K562 (cell line): ENCODE measurements at regions not wholly inside any gene's neighbourhood (a gene's known extent, or its start where the extent isn't known, plus 50 kb on each side); places are given as distances from the start of the nearest gene placed in this dataset.

Source experiments
- ATAC-seq: fragments of 200-7000 bp; cut with Tn5 transposase; 3 replicates; pipeline ENCODE4 v1.9.1; 2020; ENCODE audit warnings: moderate library complexity
- BruUV-seq: library from RNA; stranded (reverse); fragments of 400-500 nt; replicated peaks from 2 replicates; lab custom pipeline; 2021; lab: Mats Ljungman, UMichigan
- CTCF ChIA-PET: fragments of 300-600 bp; formaldehyde crosslinking; extraction: SDS; loops from one replicate; lab custom pipeline; 2021; ENCODE audit warnings: low intra/inter-chr PET ratio; lab: Yijun Ruan, JAX
- POLR2A ChIA-PET: fragments of 300-600, 350-650 bp; sonication (Branson Sonifier 250); formaldehyde crosslinking; extraction: SDS; loops from one replicate; lab custom pipeline; 2021; ENCODE audit warnings: antibody characterized with exemption, inconsistent platforms; lab: Yijun Ruan, JAX
- DNase-seq, 4 experiments: peaks; one replicate each; pipeline versions ENCODE4 v3.0.0 to v3.0.0-alpha.2; 2011 to 2018; ENCODE audit warnings: low spot score in 3 of 4, mixed read lengths in 3 of 4; ENCODE audit errors: extremely low read depth in 1 of 4
- FAIRE-seq: peaks from 2 replicates; lab custom pipeline; 2011; peaks lifted over from hg19 to GRCh38; lab: Jason Lieb, UNC
- H2AFZ ChIP-seq: 2 replicates; pipeline ENCODE4 v1.6.0; 2011; ENCODE audit warnings: low read depth, low read length, control low read depth, inconsistent platforms
- H3K27ac ChIP-seq: fragments of 200-600 bp; 3 replicates; pipeline ENCODE4 v1.8.0; 2011; ENCODE audit warnings: low read depth, mild to moderate bottlenecking, control low read depth, inconsistent platforms, low read length, moderate library complexity, mixed read lengths; ENCODE audit errors: extremely low read depth
- H3K27me3 ChIP-seq, 2 experiments: fragments of 300-600 bp in 1 of 2; 2 replicates in 1 of 2; 3 replicates in 1 of 2; pipeline versions ENCODE4 v1.6.0 to v1.8.0; 2011; ENCODE audit warnings: inconsistent platforms in 2 of 2, low read length in 2 of 2, mild to moderate bottlenecking in 1 of 2, mixed read lengths in 1 of 2, moderate library complexity in 1 of 2; ENCODE audit not compliant: control insufficient read depth in 2 of 2, insufficient read depth in 2 of 2
- H3K36me3 ChIP-seq: fragments of 300-600 bp; 3 replicates; pipeline ENCODE4 v1.8.0; 2011; ENCODE audit warnings: mild to moderate bottlenecking, low read length, inconsistent platforms; ENCODE audit not compliant: control insufficient read depth, insufficient read depth
- H3K4me1 ChIP-seq, 2 experiments: fragments of 200-600 bp in 1 of 2; replicated peaks in 1 of 2; 2 replicates in 1 of 2; 3 replicates in 1 of 2; pipeline versions ENCODE4 v1.5.1 to v1.8.0; 2011; ENCODE audit warnings: inconsistent platforms in 2 of 2, low read length in 2 of 2, mild to moderate bottlenecking in 1 of 2, mixed read lengths in 1 of 2, moderate library complexity in 1 of 2; ENCODE audit not compliant: control insufficient read depth in 2 of 2, insufficient read depth in 2 of 2
- H3K4me2 ChIP-seq: 2 replicates; pipeline ENCODE4 v1.6.1; 2011; ENCODE audit warnings: low read length, control low read depth, inconsistent platforms, mixed read lengths; ENCODE audit not compliant: insufficient read depth
- H3K4me3 ChIP-seq: fragments of 200-600 bp; sonication (generic), shearing (Covaris generic); 2 replicates; pipeline ENCODE4 v1.5.1; 2016; ENCODE audit warnings: control low read depth, inconsistent platforms
- H3K79me2 ChIP-seq: fragments of 200-600 bp; 3 replicates; pipeline ENCODE4 v1.8.0; 2011; ENCODE audit warnings: low read length, inconsistent platforms; ENCODE audit not compliant: control insufficient read depth, insufficient read depth
- H3K9ac ChIP-seq, 2 experiments: 2 replicates each; pipeline versions ENCODE4 v1.6.0 to v1.6.1; 2011; ENCODE audit warnings: low read depth in 2 of 2, low read length in 2 of 2, control low read depth in 1 of 2, inconsistent platforms in 1 of 2, mild to moderate bottlenecking in 1 of 2, mixed read lengths in 1 of 2; ENCODE audit not compliant: insufficient read depth in 1 of 2
- H3K9me1 ChIP-seq: one replicate; pipeline ENCODE4 v1.6.0; 2011; ENCODE audit warnings: inconsistent platforms, mild to moderate bottlenecking, low read length, moderate library complexity; ENCODE audit not compliant: control insufficient read depth, insufficient read depth
- H3K9me3 ChIP-seq: replicated peaks from 2 replicates; pipeline ENCODE4 v1.5.1; 2011; ENCODE audit warnings: low read depth, low read length, inconsistent platforms; ENCODE audit not compliant: control insufficient read depth, insufficient read depth
- H4K20me1 ChIP-seq: replicated peaks from 2 replicates; pipeline ENCODE4 v1.6.1; 2011; ENCODE audit warnings: low read length, inconsistent platforms, mixed read lengths; ENCODE audit not compliant: control insufficient read depth, insufficient read depth
- BRF1 ChIP-seq: IDR thresholded peaks from 3 replicates; pipeline ENCODE4 v1.6.1; 2011; ENCODE audit warnings: borderline replicate concordance, mild to moderate bottlenecking; ENCODE audit not compliant: insufficient read length; ENCODE audit errors: extremely low read depth
- CHD4 ChIP-seq: fragments of 200-600 bp; sonication (generic); IDR thresholded peaks from 3 replicates; pipeline ENCODE4 v1.6.1; 2012; ENCODE audit warnings: low read depth, mild to moderate bottlenecking, mixed read lengths, low read length, inconsistent platforms; ENCODE audit not compliant: insufficient read depth, insufficient replicate concordance, poor library complexity, severe bottlenecking
- CLOCK ChIP-seq: fragments of 250-450 bp; sonication (Bioruptor Pico); IDR thresholded peaks from 2 replicates; pipeline ENCODE4 v1.4.0; 2020; ENCODE audit warnings: mild to moderate bottlenecking, moderate library complexity, borderline replicate concordance
- HSF4 ChIP-seq: fragments of 250-450 bp; sonication (Bioruptor Pico); IDR thresholded peaks from 2 replicates; pipeline ENCODE4 v2.1.2; 2022; ENCODE audit warnings: mild to moderate bottlenecking, moderate library complexity, borderline replicate concordance
- MAFG ChIP-seq: fragments of 450-650 bp; conservative IDR thresholded peaks from 2 replicates; pipeline ENCODE4 v1.6.1; 2016; ENCODE audit warnings: missing genetic modification characterization, missing compliant biosample characterization
- MAFK ChIP-seq: IDR thresholded peaks from 2 replicates; pipeline ENCODE4 v1.6.1; 2011; ENCODE audit warnings: low read length, improper control_type of control experiment
- NR2F6 ChIP-seq: fragments of 450-650 bp; formaldehyde crosslinking; IDR thresholded peaks from 2 replicates; pipeline ENCODE4 v1.4.0; 2020; ENCODE audit warnings: mild to moderate bottlenecking
- SMARCE1 ChIP-seq: fragments of 450-650 bp; IDR thresholded peaks from 2 replicates; pipeline ENCODE4 v1.7.1; 2016; ENCODE audit warnings: mild to moderate bottlenecking
- SRSF9 ChIP-seq: fragments of 200-400 bp; formaldehyde crosslinking; IDR thresholded peaks from 2 replicates; pipeline ENCODE4 v1.6.1; 2017; ENCODE audit warnings: low read depth, low read length, borderline replicate concordance
- STAG1 ChIP-seq: sonication (generic); formaldehyde crosslinking; IDR thresholded peaks from 2 replicates; pipeline ENCODE4 v1.5.0; 2020; ENCODE audit warnings: missing genetic modification reagents, borderline replicate concordance
- ZC3H8 ChIP-seq: fragments of 450-650 bp; IDR thresholded peaks from 2 replicates; pipeline ENCODE4 v1.6.1; 2017
- ZNF282 ChIP-seq: sonication (generic); formaldehyde crosslinking; IDR thresholded peaks from 2 replicates; pipeline ENCODE4 v1.8.1; 2023; ENCODE audit warnings: missing genetic modification reagents
- ZNF717 ChIP-seq: fragments of 250-450 bp; sonication (Bioruptor Pico); IDR thresholded peaks from 2 replicates; pipeline ENCODE4 v1.5.0; 2021
- WGBS: fragments of 100-300 bp; shearing (Covaris generic); methylation state at CpG from one replicate; pipeline ENCODE4 v1.1.6; 2016; ENCODE audit warnings: low coverage, mixed read lengths; ENCODE audit not compliant: insufficient coverage; ENCODE audit errors: missing lambda C conversion rate; 5-methylcytosine and 5-hydroxymethylcytosine counted together
- in situ Hi-C: fragments of 300-500 bp; cut with MboI; formaldehyde crosslinking; loops from 4 replicates; pipeline ENCODE4 v1.15.0; 2018; ENCODE audit warnings: inconsistent platforms, mixed read lengths
- intact Hi-C: fragments of 100-400 bp; cut with micrococcal nuclease; formaldehyde crosslinking; loops from 2 replicates; pipeline ENCODE4 v1.14.2; 2022

GRCh38 chr10:62577666-62578291 is 203.6 kb downstream of the ZNF365 start:
- in situ Hi-C loops (loop anchor here (25.0 kb wide), 1 partner anchor 1160 kb away; no protein-coding TSS in a partner anchor), intact Hi-C loops (no loop called here)
- H3K9ac ChIP-seq, result no peak overlapping the region
- H3K4me3 ChIP-seq, result no peak overlapping the region
- no peaks in the 10 kb centered on the region for H3K9me1 ChIP-seq
- H3K9me3 ChIP-seq, result no peaks in the 10 kb centered on the region
- H3K27me3 ChIP-seq, result peaks cover 0 to 8% of the 10 kb centered on the region in 2 experiments; a peak in 2 of 5 replicates
- H2AFZ ChIP-seq, result no peak overlapping the region
- no peak for TF ChIP-seq SMARCE1
- no peak for TF ChIP-seq SRSF9
- no peak for TF ChIP-seq MAFG (tag)
- BruUV-seq, result no TSS peak
- no peak overlapping the region for H3K27ac ChIP-seq
- H4K20me1 ChIP-seq, result no peaks in the 10 kb centered on the region
- WGBS, result 0% methylated on average over 2 of the region's 2 CpGs
- ChIA-PET CTCF (interaction anchor here (0.6 kb wide), 1 partner anchor 600 kb away, joined by 3 read pairs; no protein-coding TSS in a partner anchor), POLR2A (no interaction called here)
- H3K4me2 ChIP-seq, result no peak overlapping the region
- no peaks in the 10 kb centered on the region for H3K4me1 ChIP-seq
- no peaks in the 10 kb centered on the region for H3K36me3 ChIP-seq
- no peak for ATAC-seq
- DNase-seq, result no peak
- FAIRE-seq, result no peak
- no peaks in the 10 kb centered on the region for H3K79me2 ChIP-seq

DNA sequence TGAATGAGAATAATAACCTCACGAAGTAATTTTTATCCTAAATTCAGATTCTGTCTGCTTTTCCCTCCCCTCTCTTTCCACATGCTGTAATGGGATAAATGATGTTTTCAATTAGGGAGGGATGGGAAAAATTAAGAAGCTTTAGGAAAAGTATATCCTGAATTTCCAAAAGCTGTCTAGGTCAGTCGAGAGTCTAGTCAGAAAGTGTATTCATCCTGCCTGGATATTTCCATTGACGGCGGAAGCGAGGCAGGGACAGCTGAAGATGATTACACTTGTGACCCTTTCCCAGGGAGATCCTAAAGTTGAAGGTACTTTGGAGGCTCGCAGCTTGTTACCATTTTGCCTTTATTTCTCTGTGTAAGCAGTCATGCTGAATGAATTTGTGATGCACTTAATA is 204.1 kb downstream of the ZNF365 start:
- Histone ChIP-seq H2AFZ (no peak overlapping the region), H3K27me3 (peaks cover 0 to 8% of the 10 kb centered on the region in 2 experiments; a peak in 2 of 5 replicates), H3K9ac (no peak overlapping the region), H3K4me1 (no peaks in the 10 kb centered on the region), H3K4me3 (no peak overlapping the region), H3K4me2 (no peak overlapping the region), H3K27ac (no peak overlapping the region), H3K79me2 (no peaks in the 10 kb centered on the region), H3K9me1 (no peaks in the 10 kb centered on the region), H3K9me3 (no peaks in the 10 kb centered on the region), H3K36me3 (no peaks in the 10 kb centered on the region), H4K20me1 (no peaks in the 10 kb centered on the region)
- CTCF ChIA-PET, result interaction anchor here (0.6 kb wide), 1 partner anchor 600 kb away, joined by 3 read pairs; no protein-coding TSS in a partner anchor
- ATAC-seq (no peak), DNase-seq (no peak), FAIRE-seq (no peak)
- POLR2A ChIA-PET, result no interaction called here
- no peak for TF ChIP-seq STAG1 (CRISPR knock-in tag)
- TF ChIP-seq ZNF717 (CRISPR knock-in tag), result no peak
- TF ChIP-seq BRF1, result no peak
- no peak for TF ChIP-seq CLOCK (CRISPR knock-in tag)
- no peak for TF ChIP-seq ZNF282 (CRISPR knock-in tag)
- no peak for TF ChIP-seq HSF4 (CRISPR knock-in tag)
- no peak for TF ChIP-seq NR2F6 (CRISPR knock-in tag)
- TF ChIP-seq MAFK, result no peak
- TF ChIP-seq ZC3H8, result no peak
- no peak for TF ChIP-seq CHD4
- in situ Hi-C loops, result loop anchor here (25.0 kb wide), 1 partner anchor 1159 kb away; no protein-coding TSS in a partner anchor
- intact Hi-C loops, result no loop called here
- 3% methylated on average over 6 of the region's 6 CpGs for WGBS
- BruUV-seq, result no TSS peak
